ENCODE measurements at regions not wholly inside any gene's neighbourhood (a gene's known extent, or its start where the extent isn't known, plus 50 kb on each side); places are given as distances from the start of the nearest gene placed in this dataset.

DNA sequence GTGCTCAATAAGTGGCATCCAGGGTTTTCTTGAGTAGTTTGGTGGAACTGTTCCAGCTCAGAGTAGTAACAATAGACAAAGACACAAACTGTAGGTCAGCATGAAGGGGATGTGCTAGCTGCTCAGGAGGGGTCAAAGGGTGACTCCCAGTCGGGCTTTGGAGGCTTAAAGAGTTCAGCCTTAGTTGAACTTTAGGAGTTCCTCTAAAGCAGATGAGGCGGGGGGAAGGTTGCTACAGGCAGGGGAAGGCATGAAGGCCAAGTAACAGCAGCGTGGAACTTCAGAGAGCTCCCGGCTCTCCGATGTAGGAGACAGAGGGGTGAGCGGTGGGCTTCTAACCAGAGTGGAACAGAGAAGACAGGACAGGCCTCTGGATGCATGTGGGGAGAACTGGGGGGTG lies 115.5 kb upstream of the CD93 start:
- Mint-ChIP-seq H3K27me3 (ENCODE audit: insufficient read depth, unreplicated experiment) (no peaks in the 10 kb centered on the region), H3K4me1 (ENCODE audit: insufficient read depth, unreplicated experiment) (peaks cover 16% of the 10 kb centered on the region), H3K4me3 (ENCODE audit: unreplicated experiment) (no peak overlapping the region), H3K9me3 (ENCODE audit: unreplicated experiment) (no peaks in the 10 kb centered on the region), H3K27ac (ENCODE audit: low read depth, unreplicated experiment) (no peak overlapping the region), H3K36me3 (ENCODE audit: insufficient read depth, unreplicated experiment) (no peaks in the 10 kb centered on the region)
- intact Hi-C loops (cut with micrococcal nuclease), result loop anchor here (1.0 to 2.0 kb wide), 4 partner anchors 139 to 510 kb away; no protein-coding TSS in a partner anchor
- CTCF ChIA-PET, result interaction anchor here (0.5 to 6.5 kb wide), 77 partner anchors 9 to 867 kb away, joined by 3 to 198 read pairs (median 4); partner anchors contain the start of gene NXT1
- DNase-seq (ENCODE audit: unreplicated experiment), result no peak
- POLR2A ChIA-PET, result interaction anchor here (0.6 to 1.1 kb wide), 6 partner anchors 44 to 477 kb away, joined by 3 to 5 read pairs (median 4); partner anchors contain the start of gene NXT1
- no TSS peak for BruUV-seq (replicated peaks)
- TF ChIP-seq, protein P1, sequence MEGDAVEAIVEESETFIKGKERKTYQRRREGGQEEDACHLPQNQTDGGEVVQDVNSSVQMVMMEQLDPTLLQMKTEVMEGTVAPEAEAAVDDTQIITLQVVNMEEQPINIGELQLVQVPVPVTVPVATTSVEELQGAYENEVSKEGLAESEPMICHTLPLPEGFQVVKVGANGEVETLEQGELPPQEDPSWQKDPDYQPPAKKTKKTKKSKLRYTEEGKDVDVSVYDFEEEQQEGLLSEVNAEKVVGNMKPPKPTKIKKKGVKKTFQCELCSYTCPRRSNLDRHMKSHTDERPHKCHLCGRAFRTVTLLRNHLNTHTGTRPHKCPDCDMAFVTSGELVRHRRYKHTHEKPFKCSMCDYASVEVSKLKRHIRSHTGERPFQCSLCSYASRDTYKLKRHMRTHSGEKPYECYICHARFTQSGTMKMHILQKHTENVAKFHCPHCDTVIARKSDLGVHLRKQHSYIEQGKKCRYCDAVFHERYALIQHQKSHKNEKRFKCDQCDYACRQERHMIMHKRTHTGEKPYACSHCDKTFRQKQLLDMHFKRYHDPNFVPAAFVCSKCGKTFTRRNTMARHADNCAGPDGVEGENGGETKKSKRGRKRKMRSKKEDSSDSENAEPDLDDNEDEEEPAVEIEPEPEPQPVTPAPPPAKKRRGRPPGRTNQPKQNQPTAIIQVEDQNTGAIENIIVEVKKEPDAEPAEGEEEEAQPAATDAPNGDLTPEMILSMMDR (IDR thresholded peaks at IDR 0.05; ENCODE audit: unreplicated experiment), result no peak

DNA sequence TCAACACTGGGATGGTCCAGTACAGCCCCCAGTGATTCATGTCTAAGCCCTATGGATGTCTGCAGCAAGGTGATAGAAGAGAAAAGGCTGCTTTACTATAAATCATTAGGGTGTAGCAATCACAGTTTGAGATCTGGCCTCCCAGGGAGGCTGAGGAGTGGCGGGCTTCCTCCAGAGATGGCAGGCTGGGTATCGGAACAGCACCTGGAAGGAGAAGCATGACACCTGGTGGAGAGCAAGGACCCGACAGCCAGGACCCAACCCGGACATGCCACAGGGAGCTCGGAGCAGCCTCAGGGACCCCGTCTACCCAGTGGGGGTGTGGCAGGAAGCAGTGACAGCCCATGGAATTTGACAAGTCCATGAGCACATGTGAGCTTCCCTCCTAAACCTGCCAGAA lies 114.8 kb upstream of the CD93 start:
- no peak overlapping the region for H3K27ac Mint-ChIP-seq (ENCODE audit: low read depth, unreplicated experiment)
- H3K27me3 Mint-ChIP-seq (ENCODE audit: insufficient read depth, unreplicated experiment), result no peaks in the 10 kb centered on the region
- H3K36me3 Mint-ChIP-seq (ENCODE audit: insufficient read depth, unreplicated experiment), result no peaks in the 10 kb centered on the region
- ChIA-PET POLR2A (interaction anchor here (0.6 to 1.4 kb wide), 7 partner anchors 30 to 509 kb away, joined by 3 to 7 read pairs (median 3); no protein-coding TSS in a partner anchor), CTCF (interaction anchor here (0.5 to 6.5 kb wide), 82 partner anchors 10 to 866 kb away, joined by 3 to 198 read pairs (median 4); no protein-coding TSS in a partner anchor)
- no peak overlapping the region for H3K4me3 Mint-ChIP-seq (ENCODE audit: unreplicated experiment)
- H3K4me1 Mint-ChIP-seq (ENCODE audit: insufficient read depth, unreplicated experiment), result peaks cover 16% of the 10 kb centered on the region
- no peaks in the 10 kb centered on the region for H3K9me3 Mint-ChIP-seq (ENCODE audit: unreplicated experiment)
- TF ChIP-seq, protein P1 (IDR thresholded peaks at IDR 0.05; ENCODE audit: unreplicated experiment), result peak; percentile 71
- BruUV-seq (replicated peaks), result no TSS peak
- DNase-seq (ENCODE audit: unreplicated experiment), result peak; percentile 79
- intact Hi-C loops (cut with micrococcal nuclease), result loop anchor here (1.0 to 2.0 kb wide), 4 partner anchors 139 to 510 kb away; no protein-coding TSS in a partner anchor

DNA sequence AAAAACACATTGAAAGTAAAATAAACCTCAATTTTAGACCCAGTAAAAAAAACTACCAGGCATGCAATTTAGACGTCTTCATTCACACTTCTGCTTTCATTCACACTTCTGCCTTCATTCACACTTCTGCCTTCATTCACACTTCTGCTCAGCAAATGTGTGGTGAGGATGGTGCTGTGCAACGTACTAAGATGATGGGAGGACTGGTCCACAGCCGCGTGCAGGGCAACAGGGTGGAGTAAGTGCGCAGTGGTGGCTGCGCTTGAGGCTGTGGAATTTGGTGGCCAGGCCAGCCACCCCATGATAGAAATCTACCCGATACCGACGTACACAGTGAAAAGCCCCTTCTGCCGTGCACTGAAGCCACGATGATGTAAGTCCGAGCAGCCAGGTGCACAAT lies 114.3 kb upstream of the CD93 start:
- no peak overlapping the region for H3K27ac Mint-ChIP-seq (ENCODE audit: low read depth, unreplicated experiment)
- intact Hi-C loops (cut with micrococcal nuclease), result loop anchor here (2.0 kb wide), 1 partner anchor 476 kb away; no protein-coding TSS in a partner anchor

DNA sequence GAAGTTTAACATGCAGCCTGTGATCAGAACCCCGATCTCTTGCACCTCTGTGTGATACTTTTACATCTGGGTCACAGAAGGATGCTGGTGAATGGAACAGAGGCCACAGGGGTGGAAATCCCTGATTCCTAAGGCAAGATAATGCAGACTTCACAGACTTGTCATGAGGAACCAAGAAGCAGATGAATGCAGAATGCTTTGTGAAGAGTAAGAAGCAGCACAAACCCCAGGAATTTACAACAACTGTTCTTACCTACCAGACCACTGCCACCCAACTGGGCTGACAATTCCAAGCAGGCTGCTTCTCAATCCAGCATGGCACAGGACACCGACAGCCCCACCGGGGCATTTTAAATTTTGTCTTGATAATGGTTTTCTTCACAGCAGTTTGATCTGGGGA lies 113.2 kb upstream of the CD93 start:
- no peaks in the 10 kb centered on the region for H3K9me3 Mint-ChIP-seq (ENCODE audit: unreplicated experiment)
- ChIA-PET CTCF (interaction anchor here (0.6 to 6.5 kb wide), 13 partner anchors 10 to 506 kb away, joined by 3 to 198 read pairs (median 6); no protein-coding TSS in a partner anchor), POLR2A (interaction anchor here (1.4 kb wide), 1 partner anchor 507 kb away, joined by 7 read pairs; no protein-coding TSS in a partner anchor)
- DNase-seq (ENCODE audit: unreplicated experiment), result no peak
- TF ChIP-seq, protein P1 (IDR thresholded peaks at IDR 0.05; ENCODE audit: unreplicated experiment), result no peak
- no TSS peak for BruUV-seq (replicated peaks)
- intact Hi-C loops (cut with micrococcal nuclease), result no loop called here
- no peaks in the 10 kb centered on the region for H3K36me3 Mint-ChIP-seq (ENCODE audit: insufficient read depth, unreplicated experiment)
- H3K27me3 Mint-ChIP-seq (ENCODE audit: insufficient read depth, unreplicated experiment), result no peaks in the 10 kb centered on the region
- peaks cover 16% of the 10 kb centered on the region for H3K4me1 Mint-ChIP-seq (ENCODE audit: insufficient read depth, unreplicated experiment)
- no peak overlapping the region for H3K4me3 Mint-ChIP-seq (ENCODE audit: unreplicated experiment)
- no peak overlapping the region for H3K27ac Mint-ChIP-seq (ENCODE audit: low read depth, unreplicated experiment)

More for the DNA sequence above, 114.3 kb upstream of the CD93 start:
- POLR2A ChIA-PET, result interaction anchor here (1.0 to 1.4 kb wide), 2 partner anchors 101 to 508 kb away, joined by 3 to 7 read pairs; no protein-coding TSS in a partner anchor
- no TSS peak for BruUV-seq (replicated peaks)
- TF ChIP-seq, protein P1 (IDR thresholded peaks at IDR 0.05; ENCODE audit: unreplicated experiment), result no peak
- H3K4me1 Mint-ChIP-seq (ENCODE audit: insufficient read depth, unreplicated experiment), result peaks cover 16% of the 10 kb centered on the region
- no peaks in the 10 kb centered on the region for H3K9me3 Mint-ChIP-seq (ENCODE audit: unreplicated experiment)
- CTCF ChIA-PET, result interaction anchor here (0.5 to 6.5 kb wide), 51 partner anchors 9 to 590 kb away, joined by 3 to 198 read pairs (median 5); no protein-coding TSS in a partner anchor
- H3K36me3 Mint-ChIP-seq (ENCODE audit: insufficient read depth, unreplicated experiment), result no peaks in the 10 kb centered on the region
- no peak for DNase-seq (ENCODE audit: unreplicated experiment)
- H3K27me3 Mint-ChIP-seq (ENCODE audit: insufficient read depth, unreplicated experiment), result no peaks in the 10 kb centered on the region
- no peak overlapping the region for H3K4me3 Mint-ChIP-seq (ENCODE audit: unreplicated experiment)
